Fibroblast of mammary gland (primary cell): ENCODE measurements at regions not wholly inside any gene's neighbourhood (a gene's known extent, or its start where the extent isn't known, plus 50 kb on each side); places are given as distances from the start of the nearest gene placed in this dataset.

Experiments
- DNase-seq: peaks from one replicate; pipeline ENCODE4 v3.0.0-alpha.2; 2010; ENCODE audit warnings: low read depth
- H3K4me3 ChIP-seq: 2 replicates; pipeline ENCODE4 v1.5.1; 2011; ENCODE audit warnings: low read depth, mild to moderate bottlenecking, low read length, moderate library complexity; ENCODE audit not compliant: control insufficient read depth
- CTCF ChIP-seq: conservative IDR thresholded peaks from 2 replicates; pipeline ENCODE4 v1.5.1; 2011; ENCODE audit warnings: low read depth, low read length, inconsistent platforms; ENCODE audit not compliant: control insufficient read depth, insufficient read depth

GRCh38 chr10:79005126-79005810 lies 63.5 kb upstream of the ZMIZ1 start:
- no peak for DNase-seq
- no peak overlapping the region for H3K4me3 ChIP-seq
- TF ChIP-seq CTCF: no peak

GRCh38 chr10:79007018-79007417 lies 61.7 kb upstream of the ZMIZ1 start:
- no peak for TF ChIP-seq CTCF
- H3K4me3 ChIP-seq: no peak overlapping the region
- no peak for DNase-seq

GRCh38 chr10:79007421-79008319 lies 61.1 kb upstream of the ZMIZ1 start:
- TF ChIP-seq CTCF: no peak
- no peak overlapping the region for H3K4me3 ChIP-seq
- DNase-seq: peak; percentile 70

- H3K4me3 ChIP-seq: no peak overlapping the region
- DNase-seq: no peak
- TF ChIP-seq CTCF: no peak
Observed at GRCh38 chr10:79009145-79009544, 59.6 kb upstream of the ZMIZ1 start.

- TF ChIP-seq CTCF: no peak
- no peak for DNase-seq
- H3K4me3 ChIP-seq: no peak overlapping the region
Observed at GRCh38 chr10:79012567-79012966, 56.2 kb upstream of the ZMIZ1 start.

- DNase-seq: no peak
- TF ChIP-seq CTCF: no peak
- H3K4me3 ChIP-seq: no peak overlapping the region
Observed at GRCh38 chr10:79013406-79013987, 55.3 kb upstream of the ZMIZ1 start.
